A549 (cell line): ENCODE measurements at regions not wholly inside any gene's neighbourhood (a gene's known extent, or its start where the extent isn't known, plus 50 kb on each side); places are given as distances from the start of the nearest gene placed in this dataset.

ENCODE experiments used
- ATAC-seq, 2 experiments: fragments of 200-7000 bp in 1 of 2; fragments of >200 bp in 1 of 2; cut with Nextera tagmentation in 1 of 2; cut with Tn5 transposase in 1 of 2; 3 replicates each; pipeline versions ENCODE4 v1.8.0 to v1.9.1; 2018 to 2020; ENCODE audit warnings: mild to moderate bottlenecking in 1 of 2, moderate library complexity in 1 of 2
- CTCF ChIA-PET: fragments of 300-600 bp; sonication (Branson Sonifier 250); formaldehyde crosslinking; extraction: SDS; loops from one replicate; lab custom pipeline; 2021; ENCODE audit warnings: antibody characterized with exemption, inconsistent platforms; lab: Yijun Ruan, JAX
- POLR2A ChIA-PET: fragments of 350-600 bp; formaldehyde crosslinking; extraction: SDS; loops from one replicate; lab custom pipeline; 2021; ENCODE audit warnings: antibody characterized with exemption, inconsistent platforms; lab: Yijun Ruan, JAX
- DNase-seq, 2 experiments: peaks; one replicate each; pipeline versions ENCODE4 v3.0.0 to v3.0.0-alpha.2; 2011 to 2016; ENCODE audit warnings: low read depth in 1 of 2, low spot score in 1 of 2
- FAIRE-seq: peaks from 2 replicates; lab custom pipeline; 2011; peaks lifted over from hg19 to GRCh38; lab: Jason Lieb, UNC
- H3K27ac ChIP-seq, 2 experiments: fragments of >200 bp; sonication (Bioruptor Twin); formaldehyde crosslinking; 3 replicates each; pipeline ENCODE4 v1.5.1; 2016 to 2017
- H3K4me1 ChIP-seq: fragments of >200 bp; sonication (Bioruptor Twin); formaldehyde crosslinking; 3 replicates; pipeline ENCODE4 v1.6.1; 2016
- H3K4me2 ChIP-seq: fragments of >200 bp; sonication (Bioruptor Twin); formaldehyde crosslinking; 3 replicates; pipeline ENCODE4 v1.6.1; 2016
- H3K4me3 ChIP-seq: fragments of >200 bp; sonication (Bioruptor Twin); formaldehyde crosslinking; 3 replicates; pipeline ENCODE4 v1.5.1; 2016
- H3K9me3 ChIP-seq: fragments of >200 bp; sonication (Bioruptor Twin); formaldehyde crosslinking; 3 replicates; pipeline ENCODE4 v1.6.1; 2016
- CEBPB ChIP-seq, 2 experiments: fragments of >200 bp in 1 of 2; sonication (Bioruptor Twin) in 1 of 2; formaldehyde crosslinking in 1 of 2; IDR thresholded peaks; 2 replicates each; pipeline ENCODE4 v1.6.1; 2012 to 2016
- EHMT2 ChIP-seq: fragments of 200-600 bp; sonication (generic); IDR thresholded peaks from 2 replicates; pipeline ENCODE4 v1.6.1; 2016; ENCODE audit warnings: antibody characterized with exemption, low read depth, mild to moderate bottlenecking, moderate library complexity
- EP300 ChIP-seq, 2 experiments: fragments of >200 bp; sonication (Bioruptor Twin); formaldehyde crosslinking; IDR thresholded peaks; 2 replicates in 1 of 2; 3 replicates in 1 of 2; pipeline ENCODE4 v1.6.1; 2016 to 2017
- FOXS1 ChIP-seq: fragments of 250-450 bp; sonication (Bioruptor Pico); IDR thresholded peaks from 2 replicates; pipeline ENCODE4 v1.5.0; 2020; ENCODE audit warnings: mild to moderate bottlenecking, moderate library complexity
- GATA3 ChIP-seq: IDR thresholded peaks from 2 replicates; pipeline ENCODE4 v1.6.1; 2012; ENCODE audit warnings: borderline replicate concordance
- HDAC2 ChIP-seq: fragments of 200-600 bp; sonication (generic); IDR thresholded peaks from 2 replicates; pipeline ENCODE4 v1.6.1; 2016
- HOXB13 ChIP-seq: fragments of 250-450 bp; sonication (Bioruptor Pico); IDR thresholded peaks from 2 replicates; pipeline ENCODE4 v1.5.0; 2020; ENCODE audit warnings: low read depth, mild to moderate bottlenecking, moderate library complexity
- KDM5A ChIP-seq: fragments of 200-600 bp; sonication (generic); IDR thresholded peaks from 2 replicates; pipeline ENCODE4 v1.6.1; 2016; ENCODE audit warnings: antibody characterized with exemption, mild to moderate bottlenecking
- PHF8 ChIP-seq: fragments of 200-600 bp; sonication (generic); IDR thresholded peaks from 2 replicates; pipeline ENCODE4 v1.6.1; 2016; ENCODE audit warnings: low read depth, mild to moderate bottlenecking, antibody characterized with exemption, moderate library complexity, borderline replicate concordance
- POLR2A ChIP-seq: IDR thresholded peaks from 2 replicates; pipeline ENCODE4 v1.6.1; 2012; ENCODE audit warnings: mild to moderate bottlenecking, low read length
- POLR2AphosphoS2 ChIP-seq: conservative IDR thresholded peaks from 2 replicates; pipeline ENCODE4 v1.6.1; 2012; ENCODE audit warnings: low read length, improper control_type of control experiment, inconsistent platforms
- RAD21 ChIP-seq, 2 experiments: fragments of >200 bp in 1 of 2; sonication (Bioruptor Twin) in 1 of 2; formaldehyde crosslinking in 1 of 2; IDR thresholded peaks in 1 of 2; conservative IDR thresholded peaks in 1 of 2; 2 replicates in 1 of 2; 3 replicates in 1 of 2; pipeline ENCODE4 v1.6.1; 2012 to 2018; ENCODE audit warnings: inconsistent platforms in 1 of 2
- RFX5 ChIP-seq: fragments of 450-650 bp; IDR thresholded peaks from 2 replicates; pipeline ENCODE4 v1.7.1; 2014; ENCODE audit warnings: antibody characterized with exemption, mild to moderate bottlenecking, moderate library complexity
- RNF2 ChIP-seq: fragments of 200-600 bp; sonication (generic); IDR thresholded peaks from 2 replicates; pipeline ENCODE4 v1.6.1; 2016; ENCODE audit warnings: low read depth, mild to moderate bottlenecking, antibody characterized with exemption, moderate library complexity, borderline replicate concordance
- SMC3 ChIP-seq: fragments of >200 bp; sonication (Bioruptor Twin); formaldehyde crosslinking; IDR thresholded peaks from 3 replicates; pipeline ENCODE4 v1.6.1; 2018; ENCODE audit warnings: inconsistent platforms
- ZNF302 ChIP-seq: fragments of 250-450 bp; sonication (Bioruptor Pico); IDR thresholded peaks from 2 replicates; pipeline ENCODE4 v1.9.0; 2021; ENCODE audit warnings: inconsistent platforms, mild to moderate bottlenecking, moderate library complexity
- WGBS: methylation state at CpG from one replicate; pipeline ENCODE4 v1.1.6; 2017; ENCODE audit errors: missing lambda C conversion rate; 5-methylcytosine and 5-hydroxymethylcytosine counted together
- TF ChIP-seq, protein P1 (sequence below): IDR thresholded peaks from 2 replicates; pipeline ENCODE4 v1.6.1; 2012
- TF ChIP-seq, protein P2 (sequence below): fragments of 150-350 bp; IDR thresholded peaks from 2 replicates; pipeline ENCODE4 v1.6.1; 2014; ENCODE audit warnings: low read depth, mild to moderate bottlenecking, low read length
- TF ChIP-seq, protein P3 (sequence below): fragments of >200 bp; sonication (Bioruptor Twin); formaldehyde crosslinking; IDR thresholded peaks from 3 replicates; pipeline ENCODE4 v1.6.1; 2016
- TF ChIP-seq, protein P4 (sequence below): fragments of 200-600 bp; sonication (generic); IDR thresholded peaks from 2 replicates; pipeline ENCODE4 v1.6.1; 2016; ENCODE audit warnings: antibody characterized with exemption, mild to moderate bottlenecking, moderate library complexity
- TF ChIP-seq, protein P5 (sequence below): fragments of >200 bp; sonication (Bioruptor Twin); formaldehyde crosslinking; IDR thresholded peaks from 3 replicates; pipeline ENCODE4 v1.5.1; 2016
- TF ChIP-seq, protein P6 (sequence below): fragments of 450-650 bp; IDR thresholded peaks from 2 replicates; pipeline ENCODE4 v1.6.1; 2014; ENCODE audit warnings: antibody characterized with exemption

DNA sequence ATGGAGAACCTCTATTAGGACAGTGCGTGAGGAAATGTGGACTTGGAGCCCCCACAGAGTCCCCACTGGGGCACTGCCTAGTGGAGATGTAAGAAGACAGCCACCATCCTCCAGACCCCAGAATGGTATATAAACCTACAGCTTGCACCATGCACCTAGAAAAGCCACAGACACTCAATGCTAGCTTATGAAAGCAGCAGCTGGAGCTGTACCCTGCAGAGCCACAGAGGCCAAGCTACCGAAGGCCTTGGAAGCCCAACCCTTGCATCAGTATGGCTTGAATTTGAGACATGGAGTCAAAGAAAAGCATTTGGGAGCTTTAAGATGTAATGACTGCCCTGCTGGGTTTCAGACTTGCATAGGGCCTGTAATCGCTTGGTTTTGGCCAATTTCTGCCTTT lies 361.3 kb downstream of the ZNF248 start:
- peaks cover 11% of the 10 kb centered on the region for H3K4me1 ChIP-seq
- ATAC-seq (no peak), FAIRE-seq (no peak), DNase-seq (no peak)
- peak overlapping the region in 1 of 2 experiments; percentile 49; a peak in 1 of 6 replicates for H3K27ac ChIP-seq
- H3K4me3 ChIP-seq = no peak overlapping the region
- CTCF ChIA-PET = interaction anchor here (0.9 to 2.0 kb wide), 3 partner anchors 12 to 1878 kb away, joined by 3 to 5 read pairs (median 4); no protein-coding TSS in a partner anchor
- no peak overlapping the region for H3K4me2 ChIP-seq
- 80% methylated on average over 3 of the region's 3 CpGs for WGBS
- POLR2A ChIA-PET = no interaction called here
- peaks cover 7% of the 10 kb centered on the region; the same call in 1 of the 3 replicates for H3K9me3 ChIP-seq
- TF ChIP-seq FOXS1 (CRISPR knock-in tag) = no peak
- no peak for TF ChIP-seq HOXB13 (CRISPR knock-in tag)
- TF ChIP-seq RNF2 = no peak
- TF ChIP-seq KDM5A = no peak
- TF ChIP-seq, protein P1, sequence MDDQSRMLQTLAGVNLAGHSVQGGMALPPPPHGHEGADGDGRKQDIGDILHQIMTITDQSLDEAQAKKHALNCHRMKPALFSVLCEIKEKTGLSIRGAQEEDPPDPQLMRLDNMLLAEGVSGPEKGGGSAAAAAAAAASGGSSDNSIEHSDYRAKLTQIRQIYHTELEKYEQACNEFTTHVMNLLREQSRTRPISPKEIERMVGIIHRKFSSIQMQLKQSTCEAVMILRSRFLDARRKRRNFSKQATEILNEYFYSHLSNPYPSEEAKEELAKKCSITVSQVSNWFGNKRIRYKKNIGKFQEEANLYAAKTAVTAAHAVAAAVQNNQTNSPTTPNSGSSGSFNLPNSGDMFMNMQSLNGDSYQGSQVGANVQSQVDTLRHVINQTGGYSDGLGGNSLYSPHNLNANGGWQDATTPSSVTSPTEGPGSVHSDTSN = no peak
- TF ChIP-seq RFX5 = no peak
- TF ChIP-seq, protein P2, sequence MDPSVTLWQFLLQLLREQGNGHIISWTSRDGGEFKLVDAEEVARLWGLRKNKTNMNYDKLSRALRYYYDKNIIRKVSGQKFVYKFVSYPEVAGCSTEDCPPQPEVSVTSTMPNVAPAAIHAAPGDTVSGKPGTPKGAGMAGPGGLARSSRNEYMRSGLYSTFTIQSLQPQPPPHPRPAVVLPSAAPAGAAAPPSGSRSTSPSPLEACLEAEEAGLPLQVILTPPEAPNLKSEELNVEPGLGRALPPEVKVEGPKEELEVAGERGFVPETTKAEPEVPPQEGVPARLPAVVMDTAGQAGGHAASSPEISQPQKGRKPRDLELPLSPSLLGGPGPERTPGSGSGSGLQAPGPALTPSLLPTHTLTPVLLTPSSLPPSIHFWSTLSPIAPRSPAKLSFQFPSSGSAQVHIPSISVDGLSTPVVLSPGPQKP = no peak
- TF ChIP-seq POLR2AphosphoS2 = no peak
- TF ChIP-seq, protein P3, sequence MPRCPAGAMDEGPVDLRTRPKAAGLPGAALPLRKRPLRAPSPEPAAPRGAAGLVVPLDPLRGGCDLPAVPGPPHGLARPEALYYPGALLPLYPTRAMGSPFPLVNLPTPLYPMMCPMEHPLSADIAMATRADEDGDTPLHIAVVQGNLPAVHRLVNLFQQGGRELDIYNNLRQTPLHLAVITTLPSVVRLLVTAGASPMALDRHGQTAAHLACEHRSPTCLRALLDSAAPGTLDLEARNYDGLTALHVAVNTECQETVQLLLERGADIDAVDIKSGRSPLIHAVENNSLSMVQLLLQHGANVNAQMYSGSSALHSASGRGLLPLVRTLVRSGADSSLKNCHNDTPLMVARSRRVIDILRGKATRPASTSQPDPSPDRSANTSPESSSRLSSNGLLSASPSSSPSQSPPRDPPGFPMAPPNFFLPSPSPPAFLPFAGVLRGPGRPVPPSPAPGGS = no peak
- no peak for TF ChIP-seq EHMT2
- TF ChIP-seq POLR2A = no peak
- TF ChIP-seq, protein P4, sequence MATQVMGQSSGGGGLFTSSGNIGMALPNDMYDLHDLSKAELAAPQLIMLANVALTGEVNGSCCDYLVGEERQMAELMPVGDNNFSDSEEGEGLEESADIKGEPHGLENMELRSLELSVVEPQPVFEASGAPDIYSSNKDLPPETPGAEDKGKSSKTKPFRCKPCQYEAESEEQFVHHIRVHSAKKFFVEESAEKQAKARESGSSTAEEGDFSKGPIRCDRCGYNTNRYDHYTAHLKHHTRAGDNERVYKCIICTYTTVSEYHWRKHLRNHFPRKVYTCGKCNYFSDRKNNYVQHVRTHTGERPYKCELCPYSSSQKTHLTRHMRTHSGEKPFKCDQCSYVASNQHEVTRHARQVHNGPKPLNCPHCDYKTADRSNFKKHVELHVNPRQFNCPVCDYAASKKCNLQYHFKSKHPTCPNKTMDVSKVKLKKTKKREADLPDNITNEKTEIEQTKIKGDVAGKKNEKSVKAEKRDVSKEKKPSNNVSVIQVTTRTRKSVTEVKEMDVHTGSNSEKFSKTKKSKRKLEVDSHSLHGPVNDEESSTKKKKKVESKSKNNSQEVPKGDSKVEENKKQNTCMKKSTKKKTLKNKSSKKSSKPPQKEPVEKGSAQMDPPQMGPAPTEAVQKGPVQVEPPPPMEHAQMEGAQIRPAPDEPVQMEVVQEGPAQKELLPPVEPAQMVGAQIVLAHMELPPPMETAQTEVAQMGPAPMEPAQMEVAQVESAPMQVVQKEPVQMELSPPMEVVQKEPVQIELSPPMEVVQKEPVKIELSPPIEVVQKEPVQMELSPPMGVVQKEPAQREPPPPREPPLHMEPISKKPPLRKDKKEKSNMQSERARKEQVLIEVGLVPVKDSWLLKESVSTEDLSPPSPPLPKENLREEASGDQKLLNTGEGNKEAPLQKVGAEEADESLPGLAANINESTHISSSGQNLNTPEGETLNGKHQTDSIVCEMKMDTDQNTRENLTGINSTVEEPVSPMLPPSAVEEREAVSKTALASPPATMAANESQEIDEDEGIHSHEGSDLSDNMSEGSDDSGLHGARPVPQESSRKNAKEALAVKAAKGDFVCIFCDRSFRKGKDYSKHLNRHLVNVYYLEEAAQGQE = no peak
- no peak for TF ChIP-seq PHF8

DNA sequence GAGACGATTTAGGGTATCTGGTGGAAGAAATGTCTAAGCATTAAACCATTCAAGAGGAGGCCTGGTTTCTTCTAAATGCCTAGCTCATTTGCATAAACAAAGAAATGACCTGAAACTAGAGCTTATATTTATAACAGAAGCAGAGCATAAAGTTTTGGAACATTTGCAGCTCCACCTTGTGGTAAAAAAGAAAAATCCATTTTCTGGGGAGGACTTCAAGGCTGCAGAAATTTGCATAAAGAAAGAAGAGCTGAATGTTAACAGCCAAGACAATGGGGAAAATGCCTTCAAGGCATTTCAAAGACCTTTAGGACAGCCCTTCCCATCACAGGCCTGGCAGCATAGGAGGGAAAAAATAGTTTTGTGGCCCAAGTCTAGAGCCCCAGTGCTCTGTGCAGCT lies 362.0 kb downstream of the ZNF248 start:
- 11% methylated on average over 1 of the region's 1 CpG for WGBS
- Histone ChIP-seq H3K4me3 (no peak overlapping the region), H3K4me2 (no peak overlapping the region), H3K4me1 (peaks cover 15% of the 10 kb centered on the region), H3K27ac (peak overlapping the region; percentile 47 to 97; a peak in 5 of 6 replicates), H3K9me3 (peaks cover 10% of the 10 kb centered on the region; the same call in 2 of the 3 replicates)
- FAIRE-seq (no peak), ATAC-seq (peak in 1 of 2 experiments; percentile 75; a peak in 3 of 6 replicates), DNase-seq (peak in 1 of 2 experiments; percentile 53)
- CTCF ChIA-PET = interaction anchor here (0.5 to 2.0 kb wide), 8 partner anchors 10 to 1877 kb away, joined by 3 to 5 read pairs (median 4); no protein-coding TSS in a partner anchor
- POLR2A ChIA-PET = no interaction called here
- TF ChIP-seq, protein P4 = no peak
- TF ChIP-seq EP300 (IDR thresholded peaks at IDR 0.05) (no peak), ZNF302 (CRISPR knock-in tag) (no peak), EHMT2 (no peak), RAD21 (conservative IDR thresholded peaks at IDR 0.05 in 1 of 2, IDR thresholded peaks at IDR 0.05 in 1 of 2) (peak; percentile 51 to 54; a peak in 4 of 5 replicates), SMC3 (peak; percentile 52), POLR2AphosphoS2 (no peak), HDAC2 (no peak), CEBPB (IDR thresholded peaks at IDR 0.05) (no peak), GATA3 (no peak)
- TF ChIP-seq, protein P5, sequence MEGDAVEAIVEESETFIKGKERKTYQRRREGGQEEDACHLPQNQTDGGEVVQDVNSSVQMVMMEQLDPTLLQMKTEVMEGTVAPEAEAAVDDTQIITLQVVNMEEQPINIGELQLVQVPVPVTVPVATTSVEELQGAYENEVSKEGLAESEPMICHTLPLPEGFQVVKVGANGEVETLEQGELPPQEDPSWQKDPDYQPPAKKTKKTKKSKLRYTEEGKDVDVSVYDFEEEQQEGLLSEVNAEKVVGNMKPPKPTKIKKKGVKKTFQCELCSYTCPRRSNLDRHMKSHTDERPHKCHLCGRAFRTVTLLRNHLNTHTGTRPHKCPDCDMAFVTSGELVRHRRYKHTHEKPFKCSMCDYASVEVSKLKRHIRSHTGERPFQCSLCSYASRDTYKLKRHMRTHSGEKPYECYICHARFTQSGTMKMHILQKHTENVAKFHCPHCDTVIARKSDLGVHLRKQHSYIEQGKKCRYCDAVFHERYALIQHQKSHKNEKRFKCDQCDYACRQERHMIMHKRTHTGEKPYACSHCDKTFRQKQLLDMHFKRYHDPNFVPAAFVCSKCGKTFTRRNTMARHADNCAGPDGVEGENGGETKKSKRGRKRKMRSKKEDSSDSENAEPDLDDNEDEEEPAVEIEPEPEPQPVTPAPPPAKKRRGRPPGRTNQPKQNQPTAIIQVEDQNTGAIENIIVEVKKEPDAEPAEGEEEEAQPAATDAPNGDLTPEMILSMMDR = peak; percentile 47
- TF ChIP-seq, protein P6, sequence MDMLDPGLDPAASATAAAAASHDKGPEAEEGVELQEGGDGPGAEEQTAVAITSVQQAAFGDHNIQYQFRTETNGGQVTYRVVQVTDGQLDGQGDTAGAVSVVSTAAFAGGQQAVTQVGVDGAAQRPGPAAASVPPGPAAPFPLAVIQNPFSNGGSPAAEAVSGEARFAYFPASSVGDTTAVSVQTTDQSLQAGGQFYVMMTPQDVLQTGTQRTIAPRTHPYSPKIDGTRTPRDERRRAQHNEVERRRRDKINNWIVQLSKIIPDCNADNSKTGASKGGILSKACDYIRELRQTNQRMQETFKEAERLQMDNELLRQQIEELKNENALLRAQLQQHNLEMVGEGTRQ = no peak
